ENCODE measurements at regions not wholly inside any gene's neighbourhood (a gene's known extent, or its start where the extent isn't known, plus 50 kb on each side); places are given as distances from the start of the nearest gene placed in this dataset.

- TF ChIP-seq BCL6B (tag by site-specific recombination; IDR thresholded peaks at IDR 0.05) (no peak), ZSCAN23 (tag by site-specific recombination; IDR thresholded peaks at IDR 0.05) (no peak), ZBTB11 (tag by site-specific recombination; conservative IDR thresholded peaks at IDR 0.05; ENCODE audit: low read depth) (no peak)
Observed at GRCh38 chr17:77002103-77003045, 134.2 kb downstream of the MGAT5B start (continued).

- Histone ChIP-seq H3K36me3 (ENCODE audit: control insufficient read depth in 2 of 2, insufficient read depth in 1 of 2, low read length in 2 of 2) (no peaks in the 10 kb centered on the region), H3K9me3 (ENCODE audit: control insufficient read depth, insufficient read depth, low read depth, low read length) (no peaks in the 10 kb centered on the region), H3K4me1 (ENCODE audit: control insufficient read depth, insufficient read depth, low read length) (peaks cover 6% of the 10 kb centered on the region), H3K4me3 (ENCODE audit: low read depth, low read length) (no peak overlapping the region), H3K27ac (ENCODE audit: extremely low read depth, low read depth, low read length) (no peak overlapping the region)
- CTCF ChIA-PET: interaction anchor here (0.6 to 1.8 kb wide), 5 partner anchors 13 to 756 kb away, joined by 3 to 7 read pairs (median 5); no protein-coding TSS in a partner anchor
- no peak for TF ChIP-seq ZNF558 (tag by site-specific recombination; IDR thresholded peaks at IDR 0.05)
- no peak for TF ChIP-seq ZNF777 (tag by site-specific recombination; IDR thresholded peaks at IDR 0.05; ENCODE audit: borderline replicate concordance)
- TF ChIP-seq ZBTB1 (tag by site-specific recombination; IDR thresholded peaks at IDR 0.05): no peak
- TF ChIP-seq ZNF785 (tag by site-specific recombination; IDR thresholded peaks at IDR 0.05): no peak
- no peak for TF ChIP-seq ZNF341 (tag by site-specific recombination; IDR thresholded peaks at IDR 0.05; ENCODE audit: low read depth)
- TF ChIP-seq ZNF138 (tag by site-specific recombination; IDR thresholded peaks at IDR 0.05; ENCODE audit: borderline replicate concordance): no peak
- TF ChIP-seq ZBTB17 (tag by site-specific recombination; IDR thresholded peaks at IDR 0.05): no peak
- no peak for TF ChIP-seq ZNF707 (tag by site-specific recombination; IDR thresholded peaks at IDR 0.05)
- no peak for TF ChIP-seq ZNF580 (tag by site-specific recombination; IDR thresholded peaks at IDR 0.05)
- TF ChIP-seq ZNF654 (tag by site-specific recombination; IDR thresholded peaks at IDR 0.05; ENCODE audit: low read depth): no peak
- no peak for TF ChIP-seq ZNF843 (tag by site-specific recombination; IDR thresholded peaks at IDR 0.05)
- TF ChIP-seq HIC1 (tag by site-specific recombination; IDR thresholded peaks at IDR 0.05): no peak
- TF ChIP-seq ZNF121 (tag by site-specific recombination; IDR thresholded peaks at IDR 0.05): no peak
- TF ChIP-seq GLIS1 (tag by site-specific recombination; IDR thresholded peaks at IDR 0.05): no peak
- POLR2A ChIA-PET: no interaction called here
Observed at GRCh38 chr17:77003699-77004098, 135.5 kb downstream of the MGAT5B start.

Measured in HEK293 (cell line).